ENCODE measurements at regions not wholly inside any gene's neighbourhood (a gene's known extent, or its start where the extent isn't known, plus 50 kb on each side); places are given as distances from the start of the nearest gene placed in this dataset.

GRCh38 chr10:110436554-110437350 lies 61.0 kb upstream of the DUSP5 start:
- no peak for DNase-seq (ENCODE audit: low read depth)

- DNase-seq (ENCODE audit: low read depth), result no peak
Measured at GRCh38 chr10:110437351-110437605, 60.4 kb upstream of the DUSP5 start.

- no peak for DNase-seq (ENCODE audit: low read depth)
Measured at GRCh38 chr10:110437761-110438341, 59.9 kb upstream of the DUSP5 start.

- no peak for DNase-seq (ENCODE audit: low read depth)
Measured at GRCh38 chr10:110442746-110443145, 55.0 kb upstream of the DUSP5 start.

- DNase-seq (ENCODE audit: low read depth), result no peak
Measured at GRCh38 chr10:110443239-110444003, 54.3 kb upstream of the DUSP5 start.

- no peak for DNase-seq (ENCODE audit: low read depth)
Measured at GRCh38 chr10:110444004-110444337, 53.7 kb upstream of the DUSP5 start.

GRCh38 chr10:110445871-110446270 lies 51.8 kb upstream of the DUSP5 start:
- DNase-seq (ENCODE audit: low read depth), result no peak

GRCh38 chr10:110446277-110446676 lies 51.4 kb upstream of the DUSP5 start:
- DNase-seq (ENCODE audit: low read depth), result no peak

GRCh38 chr10:110446954-110447608 lies 50.6 kb upstream of the DUSP5 start:
- DNase-seq (ENCODE audit: low read depth), result no peak

GRCh38 chr10:110447886-110448285 lies 49.8 kb upstream of the DUSP5 start:
- DNase-seq (ENCODE audit: low read depth), result no peak
